GM12874 (cell line): ENCODE measurements at regions not wholly inside any gene's neighbourhood (a gene's known extent, or its start where the extent isn't known, plus 50 kb on each side); places are given as distances from the start of the nearest gene placed in this dataset.

Experiments
- CTCF ChIP-seq: IDR thresholded peaks from 2 replicates; pipeline ENCODE4 v1.5.1; 2011; ENCODE audit warnings: low read depth, mild to moderate bottlenecking, control low read depth, low read length, moderate library complexity; ENCODE audit not compliant: insufficient read depth

- no peak for TF ChIP-seq CTCF
Observed at GRCh38 chr15:46277451-46277850, 642.6 kb downstream of the SQOR start.

- no peak for TF ChIP-seq CTCF
Observed at GRCh38 chr15:46278062-46278461, 643.2 kb downstream of the SQOR start.

- TF ChIP-seq CTCF: no peak
Observed at GRCh38 chr15:46278486-46279090, 643.8 kb downstream of the SQOR start.

- no peak for TF ChIP-seq CTCF
Observed at GRCh38 chr15:46280762-46281542, 646.1 kb downstream of the SQOR start.

- TF ChIP-seq CTCF: no peak
Observed at GRCh38 chr15:46293550-46293949, 658.7 kb downstream of the SQOR start.

- no peak for TF ChIP-seq CTCF
Observed at GRCh38 chr15:46296002-46296401, 661.2 kb downstream of the SQOR start.

GRCh38 chr15:46296797-46297196, 662.0 kb downstream of the SQOR start:
- TF ChIP-seq CTCF: no peak
